ENCODE measurements at regions not wholly inside any gene's neighbourhood (a gene's known extent, or its start where the extent isn't known, plus 50 kb on each side); places are given as distances from the start of the nearest gene placed in this dataset.

DNA sequence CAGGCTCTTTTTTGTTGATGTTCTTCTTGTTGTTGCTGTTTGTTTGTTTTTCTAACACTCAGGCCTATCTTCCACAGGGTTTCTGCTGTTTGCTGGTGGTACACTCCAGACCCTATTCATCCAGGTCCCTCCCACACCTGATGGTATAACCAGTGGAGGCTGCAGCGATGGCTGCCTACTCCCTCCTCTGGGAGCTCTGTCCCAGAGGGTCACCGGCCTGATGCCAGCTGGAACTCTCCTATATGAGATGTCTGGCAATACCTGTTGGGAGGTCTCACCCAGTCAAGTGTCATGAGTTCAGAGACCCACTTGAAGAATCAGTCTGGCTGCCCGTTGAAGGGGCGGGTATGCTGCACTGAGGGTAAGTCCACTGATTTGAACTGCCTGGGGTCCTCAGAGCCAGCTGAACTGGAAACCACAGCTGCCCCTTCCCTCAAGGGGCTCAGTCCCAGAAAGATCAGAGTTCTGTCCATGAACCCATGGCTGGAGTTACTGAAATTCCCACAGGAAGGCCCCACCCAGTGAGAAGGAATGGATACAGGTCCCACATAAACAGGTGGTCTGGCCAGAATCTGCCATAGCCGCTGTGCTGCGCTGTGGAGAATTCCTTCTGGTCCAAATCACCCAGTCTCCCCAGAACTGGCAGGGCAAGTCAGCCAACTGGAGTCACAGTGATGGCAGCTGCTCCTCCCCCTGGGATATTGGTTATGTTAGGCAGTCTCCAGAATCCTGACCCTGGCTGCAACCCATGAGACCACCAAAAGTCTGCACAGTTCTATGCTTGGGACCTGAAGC lies 664.4 kb downstream of the FRK start:
- no peak overlapping the region for H3K4me3 ChIP-seq (ENCODE audit: low read depth, low read length)
- TF ChIP-seq, protein P1, sequence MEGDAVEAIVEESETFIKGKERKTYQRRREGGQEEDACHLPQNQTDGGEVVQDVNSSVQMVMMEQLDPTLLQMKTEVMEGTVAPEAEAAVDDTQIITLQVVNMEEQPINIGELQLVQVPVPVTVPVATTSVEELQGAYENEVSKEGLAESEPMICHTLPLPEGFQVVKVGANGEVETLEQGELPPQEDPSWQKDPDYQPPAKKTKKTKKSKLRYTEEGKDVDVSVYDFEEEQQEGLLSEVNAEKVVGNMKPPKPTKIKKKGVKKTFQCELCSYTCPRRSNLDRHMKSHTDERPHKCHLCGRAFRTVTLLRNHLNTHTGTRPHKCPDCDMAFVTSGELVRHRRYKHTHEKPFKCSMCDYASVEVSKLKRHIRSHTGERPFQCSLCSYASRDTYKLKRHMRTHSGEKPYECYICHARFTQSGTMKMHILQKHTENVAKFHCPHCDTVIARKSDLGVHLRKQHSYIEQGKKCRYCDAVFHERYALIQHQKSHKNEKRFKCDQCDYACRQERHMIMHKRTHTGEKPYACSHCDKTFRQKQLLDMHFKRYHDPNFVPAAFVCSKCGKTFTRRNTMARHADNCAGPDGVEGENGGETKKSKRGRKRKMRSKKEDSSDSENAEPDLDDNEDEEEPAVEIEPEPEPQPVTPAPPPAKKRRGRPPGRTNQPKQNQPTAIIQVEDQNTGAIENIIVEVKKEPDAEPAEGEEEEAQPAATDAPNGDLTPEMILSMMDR (IDR thresholded peaks at IDR 0.05; ENCODE audit: low read depth, low read length, missing control alignments) = no peak
- DNase-seq (ENCODE audit: low read depth) = no peak

DNA sequence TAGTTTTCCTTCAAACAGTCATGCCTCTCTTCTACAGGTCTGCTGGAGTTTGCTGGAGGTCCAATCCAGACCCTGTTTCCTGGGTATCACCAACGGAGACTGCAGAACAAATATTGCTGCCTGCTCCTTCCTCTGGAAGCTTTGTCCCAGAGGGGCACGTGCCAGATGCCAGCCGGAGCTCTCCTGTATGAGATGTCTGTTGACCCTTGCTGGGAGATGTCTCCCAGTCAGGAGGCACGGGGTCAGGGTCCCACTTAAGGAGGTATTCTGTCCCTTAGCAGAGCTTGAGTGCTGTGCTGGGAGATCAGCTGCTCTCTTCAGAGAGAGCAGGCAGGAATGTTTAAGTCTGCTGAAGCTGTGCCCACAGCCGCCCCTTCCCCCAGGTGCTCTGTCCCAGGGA lies 666.9 kb downstream of the FRK start:
- no peak overlapping the region for H3K4me3 ChIP-seq (ENCODE audit: low read depth, low read length)
- no peak for DNase-seq (ENCODE audit: low read depth)
- TF ChIP-seq, protein P1 (IDR thresholded peaks at IDR 0.05; ENCODE audit: low read depth, low read length, missing control alignments) = no peak

DNA sequence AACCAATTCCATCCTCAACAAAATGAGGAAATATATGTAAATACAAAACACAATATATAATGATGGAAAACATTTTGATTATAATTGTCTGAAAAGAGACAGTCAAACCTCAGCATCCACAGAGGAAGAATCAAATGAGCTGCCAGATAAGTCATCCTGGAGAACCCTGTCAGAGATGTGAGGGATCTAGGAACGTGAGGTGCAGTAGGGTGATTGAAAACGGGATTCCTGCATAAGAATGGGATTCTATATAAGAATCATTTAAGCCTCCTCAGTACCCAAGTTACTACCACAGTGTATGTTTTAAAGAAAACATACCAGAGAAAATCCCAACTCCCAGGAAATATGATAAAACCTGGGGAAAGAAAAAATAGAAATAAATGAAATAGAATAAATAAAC lies 690.5 kb downstream of the FRK start:
- DNase-seq (ENCODE audit: low read depth) = no peak
- TF ChIP-seq, protein P1 (IDR thresholded peaks at IDR 0.05; ENCODE audit: low read depth, low read length, missing control alignments) = no peak
- no peak overlapping the region for H3K4me3 ChIP-seq (ENCODE audit: low read depth, low read length)

DNA sequence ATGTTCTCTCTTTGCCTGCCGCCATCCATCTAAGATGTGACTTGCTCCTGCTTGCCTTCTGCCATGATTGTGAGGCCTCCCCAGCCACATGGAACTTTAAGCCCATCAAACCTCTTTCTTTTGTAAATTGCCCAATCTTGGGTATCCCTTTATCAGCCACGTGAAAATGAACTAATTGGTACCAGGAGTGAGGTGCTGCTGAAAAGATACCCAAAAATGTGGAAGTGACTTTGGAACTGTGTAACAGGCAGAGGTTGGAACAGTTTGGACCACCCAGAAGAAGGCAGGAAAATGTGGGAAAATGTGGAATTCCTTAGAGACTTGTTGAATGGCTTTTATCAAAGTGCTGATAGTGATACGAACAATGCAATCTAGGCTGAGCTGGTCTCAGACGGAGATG lies 694.9 kb downstream of the FRK start:
- TF ChIP-seq, protein P1 (IDR thresholded peaks at IDR 0.05; ENCODE audit: low read depth, low read length, missing control alignments) = no peak
- H3K4me3 ChIP-seq (ENCODE audit: low read depth, low read length) = no peak overlapping the region

DNA sequence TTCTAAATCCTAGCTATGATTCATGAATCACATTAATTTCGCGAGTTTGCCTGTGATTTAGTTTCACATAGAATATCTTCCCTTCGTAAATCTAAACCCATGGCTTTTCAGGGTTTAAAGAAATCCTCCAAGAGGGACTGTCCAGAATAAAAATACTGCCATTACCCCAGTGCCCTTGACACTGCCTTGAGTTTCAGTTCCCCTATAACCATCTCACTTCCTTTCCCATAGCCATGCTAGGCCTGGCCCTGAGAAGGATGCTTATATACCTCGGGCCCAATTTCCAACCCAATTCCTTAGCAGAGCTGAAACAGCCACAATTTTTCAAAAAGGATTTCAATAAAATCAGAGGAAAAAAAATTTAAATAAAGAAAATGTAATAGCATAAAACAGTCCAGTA lies 697.3 kb downstream of the FRK start:
- no peak for DNase-seq (ENCODE audit: low read depth)
- TF ChIP-seq, protein P1 (IDR thresholded peaks at IDR 0.05; ENCODE audit: low read depth, low read length, missing control alignments) = no peak

More for the DNA sequence above, 694.9 kb downstream of the FRK start:
- DNase-seq (ENCODE audit: low read depth) = no peak

DNA sequence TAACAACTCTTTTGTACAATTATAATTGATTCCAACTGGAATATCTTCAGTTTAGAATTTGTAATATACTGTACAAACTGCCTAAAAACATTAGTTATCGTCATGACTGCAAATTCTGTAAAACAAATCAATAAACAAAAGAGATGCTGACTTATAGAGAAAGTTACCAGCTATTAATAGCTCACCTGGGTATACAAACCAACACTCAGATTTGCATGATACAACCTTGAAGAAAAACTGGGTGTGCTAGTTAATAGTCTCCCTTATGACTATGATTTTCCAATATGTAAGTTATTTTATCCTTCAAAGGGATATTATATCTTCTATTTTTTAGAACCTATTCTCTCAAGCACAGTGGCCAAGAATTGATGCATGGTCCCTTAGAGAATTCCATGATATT lies 698.5 kb downstream of the FRK start:
- DNase-seq (ENCODE audit: low read depth) = no peak
- TF ChIP-seq, protein P1 (IDR thresholded peaks at IDR 0.05; ENCODE audit: low read depth, low read length, missing control alignments) = no peak
- H3K4me3 ChIP-seq (ENCODE audit: low read depth, low read length) = no peak overlapping the region

More for the DNA sequence above, 697.3 kb downstream of the FRK start:
- H3K4me3 ChIP-seq (ENCODE audit: low read depth, low read length) = no peak overlapping the region
